HG02678 (cell line): ENCODE measurements at regions not wholly inside any gene's neighbourhood (a gene's known extent, or its start where the extent isn't known, plus 50 kb on each side); places are given as distances from the start of the nearest gene placed in this dataset.

ENCODE experiments used
- ATAC-seq: cut with Tn5 transposase; IDR thresholded peaks from one replicate; pipeline ENCODE4 v1.9.1; 2021; ENCODE audit warnings: mild to moderate bottlenecking, moderate library complexity; ENCODE audit not compliant: unreplicated experiment

DNA sequence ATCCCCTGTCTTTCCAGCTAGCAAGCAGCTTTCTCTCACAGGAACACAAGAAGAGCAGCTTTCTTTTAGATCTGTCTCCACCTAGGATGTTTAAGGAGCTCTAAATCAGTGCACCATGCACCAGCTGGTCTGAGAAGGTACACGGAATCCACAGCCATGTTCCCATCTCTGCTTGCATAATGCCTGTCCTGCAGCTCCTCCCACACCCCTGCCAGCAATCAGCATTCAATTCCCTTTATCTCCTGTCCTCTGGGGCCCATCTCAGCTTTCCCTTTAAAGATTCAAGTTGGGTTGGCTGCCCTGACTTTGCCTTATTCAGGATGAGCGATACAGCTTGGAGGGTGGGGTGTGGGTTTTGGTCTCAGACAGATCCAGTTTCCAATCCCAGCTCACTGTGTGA is 826.3 kb downstream of the BCL11B start:
- no peak for ATAC-seq

DNA sequence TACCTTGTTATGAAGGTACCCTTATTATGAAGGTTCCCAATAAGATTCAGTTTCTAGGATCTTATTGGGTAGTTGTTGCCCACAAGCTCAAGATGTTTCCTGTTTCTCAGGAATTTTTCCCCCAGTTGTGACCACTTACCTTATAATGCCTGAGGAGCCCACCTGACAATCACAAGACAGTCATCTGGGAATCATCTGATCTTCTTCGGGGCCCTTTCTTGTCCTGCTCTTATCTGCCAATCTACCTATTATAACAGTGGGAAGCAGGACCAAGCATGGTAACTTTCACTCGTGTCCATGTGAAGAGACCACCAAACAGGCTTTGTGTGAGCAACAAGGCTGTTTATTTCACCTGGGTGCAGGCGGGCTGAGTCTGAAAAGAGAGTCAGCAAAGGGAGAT is 825.5 kb downstream of the BCL11B start:
- no peak for ATAC-seq

- ATAC-seq: no peak
Observed at GRCh38 chr14:98456231-98456630, 815.8 kb downstream of the BCL11B start.

- no peak for ATAC-seq
Observed at GRCh38 chr14:98458702-98459101, 813.3 kb downstream of the BCL11B start.

DNA sequence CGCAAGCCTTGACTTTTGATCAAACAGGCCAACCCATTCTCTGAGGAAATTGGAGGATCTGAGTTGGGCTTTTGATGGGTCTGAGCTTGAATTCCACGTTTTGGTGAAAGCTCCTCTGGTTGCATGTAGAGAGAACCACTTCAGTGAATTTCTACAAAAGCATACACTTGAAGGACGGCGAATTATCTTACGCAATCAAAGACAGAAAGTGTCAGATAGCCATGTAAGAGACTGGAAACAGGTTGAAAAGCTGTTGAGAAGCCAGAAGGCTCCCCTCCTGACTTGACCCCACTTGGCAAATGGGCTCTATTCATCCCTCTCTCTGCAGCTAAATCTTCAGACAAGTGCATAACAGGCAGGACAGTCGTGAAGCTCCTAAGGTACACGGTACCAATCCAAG is 809.1 kb downstream of the BCL11B start:
- ATAC-seq: no peak

DNA sequence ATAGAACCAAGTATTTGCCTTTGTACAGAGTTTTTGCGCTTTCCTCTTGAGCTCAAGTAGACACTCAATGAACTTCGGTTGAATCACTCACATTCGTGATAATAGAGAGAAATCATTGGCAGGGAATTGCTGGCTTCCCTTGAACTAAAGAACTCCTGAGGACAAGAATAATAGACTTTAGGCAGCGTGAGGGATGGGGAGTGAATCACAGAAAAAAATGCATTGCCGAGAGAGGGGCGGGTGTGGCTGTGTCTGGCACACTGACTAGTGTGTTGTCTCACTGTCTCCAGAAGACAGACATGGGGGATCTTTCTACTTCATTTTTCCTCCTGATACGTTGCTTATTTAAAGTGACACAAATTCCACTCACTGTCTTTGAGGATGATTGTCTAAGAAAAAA is 805.2 kb downstream of the BCL11B start:
- no peak for ATAC-seq

DNA sequence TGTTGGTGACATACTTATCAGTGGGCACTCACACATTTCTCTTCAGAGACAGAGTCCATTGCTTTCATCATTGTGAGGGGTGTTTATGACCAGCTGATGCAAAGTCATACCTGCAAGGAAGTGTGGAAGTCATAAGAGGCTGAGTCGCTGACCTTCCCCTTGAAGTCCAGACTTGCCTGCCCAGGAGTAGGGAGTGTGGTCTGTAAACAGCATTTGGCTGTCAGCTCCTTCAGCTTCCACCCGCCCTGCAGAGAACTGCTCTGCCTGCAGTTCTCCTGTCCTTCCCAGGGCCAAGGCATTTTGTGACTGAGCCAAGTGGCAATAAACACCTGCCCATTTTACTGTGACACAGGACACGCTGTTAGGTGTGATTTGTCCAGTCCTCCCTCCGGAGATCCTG is 801.3 kb downstream of the BCL11B start:
- ATAC-seq: no peak

- ATAC-seq: no peak
Observed at GRCh38 chr14:98474900-98475299, 797.1 kb downstream of the BCL11B start.

- no peak for ATAC-seq
Observed at GRCh38 chr14:98477935-98478334, 794.1 kb downstream of the BCL11B start.

- ATAC-seq: no peak
Observed at GRCh38 chr14:98489115-98489514, 782.9 kb downstream of the BCL11B start.

GRCh38 chr14:98494582-98494981 is 777.4 kb downstream of the BCL11B start:
- ATAC-seq: no peak

DNA sequence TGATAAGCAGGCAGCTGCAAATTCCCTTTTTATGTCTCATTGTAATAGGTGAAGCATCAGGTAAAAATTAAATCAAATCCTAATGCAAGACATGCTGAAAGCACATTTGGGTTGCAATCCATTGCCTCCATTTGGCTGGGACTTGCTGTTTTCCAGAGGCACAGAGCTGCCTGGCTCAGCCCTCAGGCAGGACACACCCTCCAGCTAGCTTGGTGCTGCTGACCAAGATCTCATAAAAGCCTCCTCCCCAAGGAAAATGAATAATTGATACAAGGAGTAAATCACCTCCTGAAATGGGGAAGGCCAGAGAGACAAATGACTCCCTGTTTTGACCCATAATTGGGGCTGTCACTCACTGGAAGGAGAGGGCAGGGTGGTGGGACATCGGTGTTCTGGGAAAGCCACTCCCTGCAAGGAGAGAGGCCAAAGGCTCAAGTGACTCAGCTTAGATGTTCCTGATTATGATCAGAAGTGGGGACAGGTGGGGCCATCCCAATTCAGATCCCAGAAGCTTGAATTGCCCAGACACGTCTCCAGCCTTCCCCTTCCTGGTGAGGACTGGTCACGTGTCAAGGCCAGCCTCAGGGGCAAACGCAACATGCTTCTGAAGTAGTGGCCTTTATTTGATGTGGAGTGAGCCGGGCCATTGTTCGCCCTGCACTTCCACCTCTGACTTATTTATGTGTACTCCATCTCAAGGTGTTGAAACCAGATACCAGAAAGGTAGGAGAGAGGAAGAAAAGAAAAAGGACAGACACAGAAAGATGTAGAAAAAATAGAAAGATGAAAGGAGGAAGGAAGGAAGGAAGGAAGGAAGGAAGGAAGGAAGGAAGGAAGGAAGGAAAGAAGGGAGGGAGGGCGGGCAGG is 773.7 kb downstream of the BCL11B start:
- ATAC-seq: no peak

DNA sequence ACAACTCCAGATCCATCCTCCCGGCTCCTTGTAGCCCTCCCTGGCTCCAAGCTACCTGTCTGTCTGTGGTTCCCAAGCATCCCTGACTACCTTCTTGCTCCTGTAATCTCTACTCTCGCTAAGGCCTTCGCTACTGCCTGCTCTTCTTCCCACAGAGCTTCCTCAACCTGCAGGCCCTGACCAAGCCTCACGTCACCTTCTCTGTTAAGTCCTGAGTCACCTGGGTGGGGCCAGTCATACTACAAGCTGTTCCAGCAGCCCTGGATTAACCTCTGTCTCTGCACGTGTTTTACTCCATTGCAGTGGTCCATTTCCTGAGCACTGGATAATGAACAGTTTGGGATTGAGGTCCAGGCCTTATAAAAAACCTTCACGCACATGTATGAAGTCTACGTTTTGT is 770.7 kb downstream of the BCL11B start:
- ATAC-seq: no peak

DNA sequence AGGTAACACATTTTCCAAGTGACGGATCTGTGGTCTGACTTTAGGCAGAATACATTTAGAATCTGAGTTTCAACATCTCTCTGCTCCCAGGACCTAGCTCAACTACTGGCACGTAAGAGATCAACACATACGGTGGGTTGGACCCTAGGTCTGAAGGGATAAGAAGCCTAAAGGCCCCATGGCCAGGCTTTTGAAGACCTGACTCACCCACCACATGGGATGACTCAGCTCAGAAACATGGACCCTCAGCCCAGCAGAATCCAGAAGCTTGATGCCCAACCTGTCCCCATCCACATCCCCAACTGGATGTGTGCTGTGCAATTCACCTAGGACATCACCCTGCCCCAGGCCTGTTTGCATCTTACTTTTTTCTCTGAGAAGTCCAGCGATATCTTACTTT is 770.2 kb downstream of the BCL11B start:
- no peak for ATAC-seq

DNA sequence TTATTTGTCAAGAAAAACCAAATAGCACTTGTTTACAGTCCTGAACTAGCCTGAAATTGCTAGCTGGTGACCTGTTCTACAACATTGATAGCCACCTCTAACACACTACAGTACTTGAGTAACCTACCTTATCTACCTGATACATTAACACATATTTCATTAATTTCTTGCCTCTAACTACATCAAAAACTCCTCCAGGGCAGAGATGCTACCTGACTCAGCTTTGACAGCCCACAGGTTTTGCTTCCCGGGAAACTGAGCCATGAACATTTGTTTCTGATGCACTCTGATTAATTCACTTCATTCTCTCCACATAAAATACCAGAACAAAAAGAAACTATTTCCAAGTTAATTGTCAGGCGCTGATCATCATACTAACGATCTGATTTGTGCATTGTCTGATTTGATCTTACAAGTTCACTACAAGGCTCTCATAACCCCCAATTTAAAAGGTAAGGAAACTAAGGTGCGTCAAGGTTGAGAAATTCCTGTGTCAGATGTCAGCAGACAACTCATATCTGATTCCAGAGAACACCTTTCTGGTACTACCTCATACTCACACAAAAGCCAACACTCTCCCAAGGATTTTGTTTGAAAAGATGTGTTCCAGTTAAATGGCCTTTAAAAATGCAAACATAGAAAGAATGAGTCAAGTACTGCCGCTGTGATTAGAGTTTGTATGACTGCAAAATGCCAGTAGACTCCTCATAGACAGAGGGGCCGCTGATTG is 768.7 kb downstream of the BCL11B start:
- ATAC-seq: no peak

- ATAC-seq: no peak
Observed at GRCh38 chr14:98507264-98507663, 764.7 kb downstream of the BCL11B start.

GRCh38 chr14:98510392-98510791 is 761.6 kb downstream of the BCL11B start:
- no peak for ATAC-seq

DNA sequence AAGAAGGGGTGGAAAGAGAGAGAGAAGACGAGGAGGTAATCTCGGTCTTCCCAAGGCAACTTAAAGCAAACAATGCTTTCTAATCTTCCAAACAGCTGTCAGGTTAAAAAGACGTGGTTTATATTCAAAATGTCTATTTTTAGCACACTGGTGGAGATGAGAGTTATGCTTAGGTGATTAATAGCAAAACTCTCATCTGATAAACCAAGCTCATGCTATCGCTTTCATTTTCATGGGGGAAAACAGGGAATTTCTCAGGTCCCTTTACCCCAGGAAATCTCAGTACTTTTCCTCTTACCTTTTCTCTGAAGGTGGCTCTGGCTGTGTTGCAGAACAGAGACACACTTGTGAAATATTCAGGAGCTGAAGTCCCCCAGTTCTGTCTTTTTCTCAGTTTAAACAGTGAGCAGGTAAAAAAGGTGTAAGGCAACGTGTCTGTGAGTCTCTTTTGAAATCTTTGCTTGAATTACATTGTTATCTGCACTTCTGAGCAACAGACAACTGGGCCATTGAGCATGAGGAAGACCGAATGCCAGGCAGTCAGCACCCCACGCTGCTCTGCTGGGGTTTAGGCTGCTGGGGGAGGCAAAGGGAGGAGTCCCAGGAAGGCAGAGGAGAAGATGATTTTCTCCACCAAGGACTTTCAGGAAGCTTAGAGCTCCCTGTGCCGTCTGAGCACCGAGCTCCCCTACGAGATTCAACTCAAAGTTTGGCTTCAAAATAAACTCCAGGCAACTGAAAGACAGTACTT is 759.3 kb downstream of the BCL11B start:
- no peak for ATAC-seq

DNA sequence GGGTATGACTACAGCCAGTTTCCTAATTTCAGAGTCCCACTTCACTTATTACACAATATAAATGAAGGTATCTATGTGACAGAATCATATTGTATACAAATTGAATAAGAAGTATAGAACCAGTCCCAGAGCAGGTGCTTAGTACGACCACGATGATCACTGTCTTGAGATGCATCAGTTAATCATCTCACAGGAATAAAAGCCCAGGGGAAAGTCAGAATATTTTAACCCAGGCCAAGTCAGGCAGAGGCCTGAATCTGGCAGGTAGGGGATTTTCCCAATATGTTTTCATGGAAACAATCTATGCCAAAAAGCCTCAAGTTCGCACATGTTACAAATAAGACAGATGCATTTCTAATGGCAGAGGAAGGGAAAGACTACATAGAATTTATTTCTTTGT is 758.4 kb downstream of the BCL11B start:
- no peak for ATAC-seq

GRCh38 chr14:98514016-98514415 is 758.0 kb downstream of the BCL11B start:
- ATAC-seq: no peak

GRCh38 chr14:98536256-98536655 is 735.7 kb downstream of the BCL11B start:
- ATAC-seq: no peak

GRCh38 chr14:98542316-98542715 is 729.7 kb downstream of the BCL11B start:
- ATAC-seq: no peak
